ENCODE measurements at regions not wholly inside any gene's neighbourhood (a gene's known extent, or its start where the extent isn't known, plus 50 kb on each side); places are given as distances from the start of the nearest gene placed in this dataset.
"Not testable (repeated sequence)": the region's sequence is repeated elsewhere in the genome, so short reads cannot be mapped to it uniquely, and the experiment has no call there.

DNA sequence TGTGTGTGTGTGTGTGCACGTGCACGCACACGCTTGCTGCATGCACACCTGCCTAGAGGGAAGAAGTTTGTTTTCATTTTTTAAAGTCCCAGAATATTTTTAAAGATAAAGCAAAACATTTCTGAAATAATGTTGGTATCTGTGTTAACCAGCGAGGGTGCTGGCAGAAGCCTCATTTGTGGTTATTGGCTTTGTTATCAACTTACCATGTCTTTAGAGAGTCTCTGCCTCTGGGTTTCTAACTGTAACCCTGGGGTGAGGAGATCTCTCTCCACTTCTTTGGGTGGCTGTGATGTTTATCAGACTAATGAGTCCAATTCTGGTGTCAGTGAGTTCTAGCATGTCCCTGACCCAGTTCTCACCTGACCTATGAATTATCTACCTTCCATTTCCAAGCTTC is 927.6 kb upstream of the FANCL start:
- no peak overlapping the region for H3K9ac ChIP-seq (ENCODE audit: low read depth, low read length)
- no peaks in the 10 kb centered on the region for H4K20me1 ChIP-seq (ENCODE audit: insufficient read depth, low read length)
- no peak for TF ChIP-seq EZH2 (IDR thresholded peaks at IDR 0.05; ENCODE audit: borderline replicate concordance, low read depth, low read length, severe bottlenecking)
- TF ChIP-seq, protein P1, sequence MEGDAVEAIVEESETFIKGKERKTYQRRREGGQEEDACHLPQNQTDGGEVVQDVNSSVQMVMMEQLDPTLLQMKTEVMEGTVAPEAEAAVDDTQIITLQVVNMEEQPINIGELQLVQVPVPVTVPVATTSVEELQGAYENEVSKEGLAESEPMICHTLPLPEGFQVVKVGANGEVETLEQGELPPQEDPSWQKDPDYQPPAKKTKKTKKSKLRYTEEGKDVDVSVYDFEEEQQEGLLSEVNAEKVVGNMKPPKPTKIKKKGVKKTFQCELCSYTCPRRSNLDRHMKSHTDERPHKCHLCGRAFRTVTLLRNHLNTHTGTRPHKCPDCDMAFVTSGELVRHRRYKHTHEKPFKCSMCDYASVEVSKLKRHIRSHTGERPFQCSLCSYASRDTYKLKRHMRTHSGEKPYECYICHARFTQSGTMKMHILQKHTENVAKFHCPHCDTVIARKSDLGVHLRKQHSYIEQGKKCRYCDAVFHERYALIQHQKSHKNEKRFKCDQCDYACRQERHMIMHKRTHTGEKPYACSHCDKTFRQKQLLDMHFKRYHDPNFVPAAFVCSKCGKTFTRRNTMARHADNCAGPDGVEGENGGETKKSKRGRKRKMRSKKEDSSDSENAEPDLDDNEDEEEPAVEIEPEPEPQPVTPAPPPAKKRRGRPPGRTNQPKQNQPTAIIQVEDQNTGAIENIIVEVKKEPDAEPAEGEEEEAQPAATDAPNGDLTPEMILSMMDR (IDR thresholded peaks at IDR 0.05; ENCODE audit: borderline replicate concordance, extremely low read depth, low read length, poor library complexity, severe bottlenecking), result no peak
- H3K36me3 ChIP-seq (ENCODE audit: insufficient read depth, low read length), result no peaks in the 10 kb centered on the region
- no peak for ATAC-seq (ENCODE audit: insufficient read depth, low read depth)
- H3K27ac ChIP-seq (ENCODE audit: low read length), result no peak overlapping the region
- no peaks in the 10 kb centered on the region for H3K9me3 ChIP-seq (ENCODE audit: insufficient read depth, low read length, severe bottlenecking)
- H3K4me1 ChIP-seq (ENCODE audit: insufficient read depth, low read length), result no peaks in the 10 kb centered on the region
- no peak overlapping the region for H3K4me3 ChIP-seq (ENCODE audit: low read depth in 1 of 2, low read length in 2 of 2)
- H3K4me2 ChIP-seq (ENCODE audit: insufficient read depth, low read length), result no peak overlapping the region
- H3K79me2 ChIP-seq (ENCODE audit: insufficient read depth, low read length), result no peaks in the 10 kb centered on the region
- H3K27me3 ChIP-seq (ENCODE audit: insufficient read depth, low read length, poor library complexity), result no peaks in the 10 kb centered on the region
- H2AFZ ChIP-seq (ENCODE audit: low read depth, low read length), result no peak overlapping the region
- DNase-seq, result no peak

- Histone ChIP-seq H3K9ac (ENCODE audit: low read depth, low read length) (no peak overlapping the region), H3K4me2 (ENCODE audit: insufficient read depth, low read length) (no peak overlapping the region), H3K9me3 (ENCODE audit: insufficient read depth, low read length, severe bottlenecking) (no peaks in the 10 kb centered on the region), H3K36me3 (ENCODE audit: insufficient read depth, low read length) (no peaks in the 10 kb centered on the region), H3K79me2 (ENCODE audit: insufficient read depth, low read length) (no peaks in the 10 kb centered on the region), H4K20me1 (ENCODE audit: insufficient read depth, low read length) (no peaks in the 10 kb centered on the region), H3K27me3 (ENCODE audit: insufficient read depth, low read length, poor library complexity) (no peaks in the 10 kb centered on the region), H3K27ac (ENCODE audit: low read length) (no peak overlapping the region), H3K4me3 (ENCODE audit: low read depth in 1 of 2, low read length in 2 of 2) (no peak overlapping the region), H3K4me1 (ENCODE audit: insufficient read depth, low read length) (no peaks in the 10 kb centered on the region), H2AFZ (ENCODE audit: low read depth, low read length) (no peak overlapping the region)
- DNase-seq (no peak), ATAC-seq (ENCODE audit: insufficient read depth, low read depth) (no peak)
- TF ChIP-seq EZH2 (IDR thresholded peaks at IDR 0.05; ENCODE audit: borderline replicate concordance, low read depth, low read length, severe bottlenecking), result no peak
- TF ChIP-seq, protein P1 (IDR thresholded peaks at IDR 0.05; ENCODE audit: borderline replicate concordance, extremely low read depth, low read length, poor library complexity, severe bottlenecking), result no peak
Observed at GRCh38 chr2:59167514-59167913, 926.4 kb upstream of the FANCL start.

DNA sequence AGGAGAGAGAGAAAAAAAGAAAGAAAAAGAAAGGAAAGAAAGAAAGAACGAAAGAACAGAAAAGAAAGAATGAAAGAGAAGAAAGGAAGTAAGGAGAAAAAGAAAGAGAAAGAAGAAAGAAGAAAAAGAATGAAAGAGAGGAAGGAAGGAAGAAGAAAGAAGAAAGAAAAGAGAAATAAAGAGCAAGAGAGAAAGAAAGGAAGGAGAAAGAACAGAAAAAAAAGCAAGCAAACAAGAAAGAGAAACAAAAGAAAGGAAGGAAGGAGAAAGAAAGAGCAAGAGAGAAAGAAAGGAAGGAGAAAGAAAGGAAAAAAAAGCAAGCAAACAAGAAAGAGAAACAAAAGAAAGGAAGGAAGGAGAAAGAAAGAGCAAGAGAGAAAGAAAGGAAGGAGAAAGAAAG is 916.8 kb upstream of the FANCL start:
- H3K27me3 ChIP-seq (ENCODE audit: insufficient read depth, low read length, poor library complexity); H3K9ac ChIP-seq (ENCODE audit: low read depth, low read length); H3K4me3 ChIP-seq (ENCODE audit: low read depth in 1 of 2, low read length in 2 of 2); H3K27ac ChIP-seq (ENCODE audit: low read length); H3K4me1 ChIP-seq (ENCODE audit: insufficient read depth, low read length); ATAC-seq (ENCODE audit: insufficient read depth, low read depth); H3K36me3 ChIP-seq (ENCODE audit: insufficient read depth, low read length); DNase-seq; H3K4me2 ChIP-seq (ENCODE audit: insufficient read depth, low read length); H3K79me2 ChIP-seq (ENCODE audit: insufficient read depth, low read length); H3K9me3 ChIP-seq (ENCODE audit: insufficient read depth, low read length, severe bottlenecking); H2AFZ ChIP-seq (ENCODE audit: low read depth, low read length); H4K20me1 ChIP-seq (ENCODE audit: insufficient read depth, low read length): not testable (repeated sequence)

- no peaks in the 10 kb centered on the region for H3K79me2 ChIP-seq (ENCODE audit: insufficient read depth, low read length)
- DNase-seq, result no peak
- TF ChIP-seq, protein P1 (IDR thresholded peaks at IDR 0.05; ENCODE audit: borderline replicate concordance, extremely low read depth, low read length, poor library complexity, severe bottlenecking), result no peak
- TF ChIP-seq EZH2 (IDR thresholded peaks at IDR 0.05; ENCODE audit: borderline replicate concordance, low read depth, low read length, severe bottlenecking), result no peak
- no peaks in the 10 kb centered on the region for H3K9me3 ChIP-seq (ENCODE audit: insufficient read depth, low read length, severe bottlenecking)
- H3K27me3 ChIP-seq (ENCODE audit: insufficient read depth, low read length, poor library complexity), result no peaks in the 10 kb centered on the region
- no peaks in the 10 kb centered on the region for H3K36me3 ChIP-seq (ENCODE audit: insufficient read depth, low read length)
- H3K27ac ChIP-seq (ENCODE audit: low read length), result no peak overlapping the region
- 0 out of 2 replicates have a peak, but pooled peaks cover 6% of the 10 kb centered on the region for H3K4me1 ChIP-seq (ENCODE audit: insufficient read depth, low read length)
- no peak overlapping the region for H3K9ac ChIP-seq (ENCODE audit: low read depth, low read length)
- no peak overlapping the region for H2AFZ ChIP-seq (ENCODE audit: low read depth, low read length)
- no peak for ATAC-seq (ENCODE audit: insufficient read depth, low read depth)
- no peak overlapping the region for H3K4me3 ChIP-seq (ENCODE audit: low read depth in 1 of 2, low read length in 2 of 2)
- no peak overlapping the region for H3K4me2 ChIP-seq (ENCODE audit: insufficient read depth, low read length)
- H4K20me1 ChIP-seq (ENCODE audit: insufficient read depth, low read length), result no peaks in the 10 kb centered on the region
Observed at GRCh38 chr2:59151805-59152204, 910.7 kb upstream of the FANCL start.
